Renal cortical epithelial cell (primary cell): ENCODE measurements at regions not wholly inside any gene's neighbourhood (a gene's known extent, or its start where the extent isn't known, plus 50 kb on each side); places are given as distances from the start of the nearest gene placed in this dataset.
"Not testable (repeated sequence)": the region's sequence is repeated elsewhere in the genome, so short reads cannot be mapped to it uniquely, and the experiment has no call there.

Experiments
- DNase-seq: peaks from one replicate; pipeline ENCODE4 v3.0.0-alpha.2; 2011; ENCODE audit warnings: low read depth

- not testable (repeated sequence) for DNase-seq
These were observed 194.3 kb downstream of the SPATA31A6 start for GRCh38 chr9:42377530-42378417.

GRCh38 chr9:42378418-42378815 is 195.0 kb downstream of the SPATA31A6 start:
- no peak for DNase-seq

- not testable (repeated sequence) for DNase-seq
These were observed 196.1 kb downstream of the SPATA31A6 start for GRCh38 chr9:42379602-42380001.

- DNase-seq, result not testable (repeated sequence)
These were observed 201.1 kb downstream of the SPATA31A6 start for GRCh38 chr9:42384585-42384984.

GRCh38 chr9:42385574-42386120 is 202.2 kb downstream of the SPATA31A6 start:
- not testable (repeated sequence) for DNase-seq

GRCh38 chr9:42386477-42386876 is 203.0 kb downstream of the SPATA31A6 start:
- DNase-seq, result no peak

- no peak for DNase-seq
These were observed 204.8 kb downstream of the SPATA31A6 start for GRCh38 chr9:42388146-42388690.

- no peak for DNase-seq
These were observed 205.4 kb downstream of the SPATA31A6 start for GRCh38 chr9:42388846-42389245.

GRCh38 chr9:42392773-42393455 is 209.5 kb downstream of the SPATA31A6 start:
- DNase-seq, result not testable (repeated sequence)

- no peak for DNase-seq
These were observed 212.9 kb downstream of the SPATA31A6 start for GRCh38 chr9:42396318-42396717.

- DNase-seq, result peak; percentile 86
These were observed 213.9 kb downstream of the SPATA31A6 start for GRCh38 chr9:42397336-42397735.

- not testable (repeated sequence) for DNase-seq
These were observed 219.5 kb downstream of the SPATA31A6 start for GRCh38 chr9:42402919-42403318.

GRCh38 chr9:42409581-42409980 is 226.1 kb downstream of the SPATA31A6 start:
- DNase-seq, result not testable (repeated sequence)

GRCh38 chr9:42412354-42412753 is 228.9 kb downstream of the SPATA31A6 start:
- DNase-seq, result not testable (repeated sequence)

GRCh38 chr9:42414865-42415264 is 231.4 kb downstream of the SPATA31A6 start:
- DNase-seq, result not testable (repeated sequence)

- not testable (repeated sequence) for DNase-seq
These were observed 236.2 kb downstream of the SPATA31A6 start for GRCh38 chr9:42419652-42420051.

- DNase-seq, result not testable (repeated sequence)
These were observed 236.9 kb downstream of the SPATA31A6 start for GRCh38 chr9:42420324-42420723.

GRCh38 chr9:42421630-42422029 is 238.2 kb downstream of the SPATA31A6 start:
- not testable (repeated sequence) for DNase-seq

GRCh38 chr9:42430674-42431615 is 247.5 kb downstream of the SPATA31A6 start:
- DNase-seq, result peak; percentile 96

- not testable (repeated sequence) for DNase-seq
These were observed 248.2 kb downstream of the SPATA31A6 start for GRCh38 chr9:42431616-42432010.
